Fibroblast of lung (primary cell): ENCODE measurements at regions not wholly inside any gene's neighbourhood (a gene's known extent, or its start where the extent isn't known, plus 50 kb on each side); places are given as distances from the start of the nearest gene placed in this dataset.

Source experiments
- CTCF ChIP-seq, 2 donors: IDR thresholded peaks in 1 of 2; conservative IDR thresholded peaks in 1 of 2; 1 replicate in 1 of 2; 2 replicates in 1 of 2; pipeline ENCODE4 v1.5.1; 2011 to 2012; ENCODE audit warnings: low read length in 2 of 2, control low read depth in 1 of 2, inconsistent platforms in 1 of 2, low read depth in 1 of 2, mild to moderate bottlenecking in 1 of 2
- EZH2 ChIP-seq: IDR thresholded peaks from 2 replicates; pipeline ENCODE4 v1.5.1; 2012; ENCODE audit warnings: low read length, control low read depth, mild to moderate bottlenecking; ENCODE audit errors: missing control alignments

GRCh38 chr6:113619077-113619476 lies 238.1 kb upstream of the MARCKS start:
- TF ChIP-seq CTCF (conservative IDR thresholded peaks at IDR 0.05 in 1 of 2, IDR thresholded peaks at IDR 0.05 in 1 of 2; ENCODE audit: low read depth in 1 of 2, low read length in 2 of 2) (no peak), EZH2 (no peak)
